ENCODE measurements at regions not wholly inside any gene's neighbourhood (a gene's known extent, or its start where the extent isn't known, plus 50 kb on each side); places are given as distances from the start of the nearest gene placed in this dataset.
A peak's percentile ranks its signal among the peaks of the same experiment; 100 is the strongest.

GRCh38 chr18:77366720-77367641 lies 117.3 kb downstream of the GALR1 start (continued):
- peak; percentile 92 for TF ChIP-seq SKIL (CRISPR knock-in tag; IDR thresholded peaks at IDR 0.05; ENCODE audit: borderline replicate concordance)
- TF ChIP-seq GFI1 (CRISPR knock-in tag; IDR thresholded peaks at IDR 0.05; ENCODE audit: borderline replicate concordance), result peak; percentile 95
- peak; percentile 55; the same call in 1 of the 2 replicates for TF ChIP-seq CREM (IDR thresholded peaks at IDR 0.05)
- no peak for TF ChIP-seq CREM (CRISPR knock-in tag; IDR thresholded peaks at IDR 0.05)
- TF ChIP-seq CSRNP1 (CRISPR knock-in tag; IDR thresholded peaks at IDR 0.05), result peak; percentile 49; the same call in 1 of the 2 replicates
- TF ChIP-seq RXRB (CRISPR knock-in tag; IDR thresholded peaks at IDR 0.05; ENCODE audit: borderline replicate concordance), result peak; percentile 41; the same call in 1 of the 2 replicates
- TF ChIP-seq ZKSCAN8 (CRISPR knock-in tag; IDR thresholded peaks at IDR 0.05; ENCODE audit: borderline replicate concordance), result peak; percentile 67; the same call in 1 of the 2 replicates
- TF ChIP-seq ELK4 (CRISPR knock-in tag; IDR thresholded peaks at IDR 0.05; ENCODE audit: borderline replicate concordance), result no peak
- peak; percentile 78; the same call in 1 of the 2 replicates for TF ChIP-seq HMG20A (CRISPR knock-in tag; IDR thresholded peaks at IDR 0.05; ENCODE audit: borderline replicate concordance)
- 0 out of 4 replicates have a peak, but pooled peaks of 1 of the 2 experiments have one; percentile 57 for TF ChIP-seq KLF16 (CRISPR knock-in tag; IDR thresholded peaks at IDR 0.05)
- TF ChIP-seq ZNF616 (CRISPR knock-in tag; IDR thresholded peaks at IDR 0.05; ENCODE audit: low read depth), result 0 out of 2 replicates have a peak, but pooled peaks have one; percentile 61
- 0 out of 2 replicates have a peak, but pooled peaks have one; percentile 51 for TF ChIP-seq REL (CRISPR knock-in tag; conservative IDR thresholded peaks at IDR 0.05)
- no peak for TF ChIP-seq NR3C1 (CRISPR knock-in tag; IDR thresholded peaks at IDR 0.05)
- TF ChIP-seq ZNF276 (CRISPR knock-in tag; IDR thresholded peaks at IDR 0.05; ENCODE audit: low read depth), result no peak
- no peak for TF ChIP-seq U2AF1 (optimal IDR thresholded peaks at IDR 0.05; ENCODE audit: low read depth, low read length)
- TF ChIP-seq MAX (IDR thresholded peaks at IDR 0.05), result peak; percentile 79
- no peak for TF ChIP-seq AKAP8 (CRISPR knock-in tag; IDR thresholded peaks at IDR 0.05)
- peak; percentile 57; the same call in 1 of the 2 replicates for TF ChIP-seq ZNF350 (CRISPR knock-in tag; IDR thresholded peaks at IDR 0.05; ENCODE audit: borderline replicate concordance, low read depth)
- TF ChIP-seq, protein P1, sequence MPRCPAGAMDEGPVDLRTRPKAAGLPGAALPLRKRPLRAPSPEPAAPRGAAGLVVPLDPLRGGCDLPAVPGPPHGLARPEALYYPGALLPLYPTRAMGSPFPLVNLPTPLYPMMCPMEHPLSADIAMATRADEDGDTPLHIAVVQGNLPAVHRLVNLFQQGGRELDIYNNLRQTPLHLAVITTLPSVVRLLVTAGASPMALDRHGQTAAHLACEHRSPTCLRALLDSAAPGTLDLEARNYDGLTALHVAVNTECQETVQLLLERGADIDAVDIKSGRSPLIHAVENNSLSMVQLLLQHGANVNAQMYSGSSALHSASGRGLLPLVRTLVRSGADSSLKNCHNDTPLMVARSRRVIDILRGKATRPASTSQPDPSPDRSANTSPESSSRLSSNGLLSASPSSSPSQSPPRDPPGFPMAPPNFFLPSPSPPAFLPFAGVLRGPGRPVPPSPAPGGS (CRISPR knock-in tag; IDR thresholded peaks at IDR 0.05), result no peak
- peak; percentile 26; the same call in 1 of the 2 replicates for TF ChIP-seq EHMT2 (IDR thresholded peaks at IDR 0.05; ENCODE audit: borderline replicate concordance, low read depth, low read length)

Data from HepG2 (cell line).